HUES48 (cell line): ENCODE measurements at regions not wholly inside any gene's neighbourhood (a gene's known extent, or its start where the extent isn't known, plus 50 kb on each side); places are given as distances from the start of the nearest gene placed in this dataset.
"Not testable (repeated sequence)": the region's sequence is repeated elsewhere in the genome, so short reads cannot be mapped to it uniquely, and the experiment has no call there.

Experiments
- H3K27ac ChIP-seq: one replicate; pipeline ENCODE4 v1.7.0; 2013; ENCODE audit warnings: low read depth, low read length, inconsistent platforms
- H3K27me3 ChIP-seq: 2 replicates; pipeline ENCODE4 v1.6.1; 2013; ENCODE audit warnings: mild to moderate bottlenecking, low read length; ENCODE audit not compliant: control insufficient read depth, insufficient read depth
- H3K36me3 ChIP-seq: 2 replicates; pipeline ENCODE4 v1.6.1; 2013; ENCODE audit warnings: low read length; ENCODE audit not compliant: control insufficient read depth, insufficient read depth
- H3K4me1 ChIP-seq: 2 replicates; pipeline ENCODE4 v1.6.1; 2013; ENCODE audit warnings: mild to moderate bottlenecking, low read length; ENCODE audit not compliant: control insufficient read depth, insufficient read depth
- H3K4me3 ChIP-seq: 2 replicates; pipeline ENCODE4 v1.5.1; 2013; ENCODE audit warnings: mild to moderate bottlenecking, low read depth, low read length
- H3K9ac ChIP-seq: 2 replicates; pipeline ENCODE4 v1.6.1; 2013; ENCODE audit warnings: mild to moderate bottlenecking, low read depth, low read length, moderate library complexity
- H3K9me3 ChIP-seq: 2 replicates; pipeline ENCODE4 v1.6.1; 2013; ENCODE audit warnings: low read length; ENCODE audit not compliant: control insufficient read depth, insufficient read depth

- H3K9ac ChIP-seq, H3K27me3 ChIP-seq, H3K4me3 ChIP-seq, H3K27ac ChIP-seq, H3K36me3 ChIP-seq, H3K4me1 ChIP-seq, H3K9me3 ChIP-seq: not testable (repeated sequence)
Observed at GRCh38 chr1:243001003-243001402, 254.1 kb downstream of the CEP170 start.

GRCh38 chr1:242992776-242993175, 262.3 kb downstream of the CEP170 start:
- not testable (repeated sequence) for H3K9ac ChIP-seq, H3K4me3 ChIP-seq, H3K27ac ChIP-seq, H3K36me3 ChIP-seq, H3K9me3 ChIP-seq, H3K27me3 ChIP-seq, H3K4me1 ChIP-seq

GRCh38 chr1:242985096-242985495, 270.0 kb downstream of the CEP170 start:
- H3K9me3 ChIP-seq: not testable (repeated sequence)

GRCh38 chr1:242973341-242973740, 281.7 kb downstream of the CEP170 start:
- not testable (repeated sequence) for H3K9ac ChIP-seq, H3K4me3 ChIP-seq, H3K36me3 ChIP-seq, H3K27ac ChIP-seq, H3K4me1 ChIP-seq, H3K9me3 ChIP-seq, H3K27me3 ChIP-seq

More at GRCh38 chr1:242985096-242985495, 270.0 kb downstream of the CEP170 start:
- not testable (repeated sequence) for H3K4me3 ChIP-seq, H3K4me1 ChIP-seq, H3K27ac ChIP-seq, H3K27me3 ChIP-seq, H3K36me3 ChIP-seq, H3K9ac ChIP-seq

GRCh38 chr1:242966892-242967291, 288.2 kb downstream of the CEP170 start:
- peaks cover 3% of the 10 kb centered on the region; the same call in 1 of the 2 replicates for H3K9me3 ChIP-seq
- H3K4me3 ChIP-seq: no peak overlapping the region
- no peaks in the 10 kb centered on the region for H3K36me3 ChIP-seq
- H3K9ac ChIP-seq: no peak overlapping the region
- no peak overlapping the region for H3K27ac ChIP-seq
- no peaks in the 10 kb centered on the region for H3K4me1 ChIP-seq
- H3K27me3 ChIP-seq: no peaks in the 10 kb centered on the region

GRCh38 chr1:242959397-242959796, 295.7 kb downstream of the CEP170 start:
- not testable (repeated sequence) for H3K27ac ChIP-seq, H3K9ac ChIP-seq, H3K4me1 ChIP-seq, H3K27me3 ChIP-seq, H3K36me3 ChIP-seq, H3K4me3 ChIP-seq, H3K9me3 ChIP-seq

- H3K4me3 ChIP-seq, H3K27ac ChIP-seq, H3K4me1 ChIP-seq, H3K27me3 ChIP-seq, H3K36me3 ChIP-seq, H3K9me3 ChIP-seq, H3K9ac ChIP-seq: not testable (repeated sequence)
Observed at GRCh38 chr1:242954945-242955344, 300.1 kb downstream of the CEP170 start.

- Histone ChIP-seq H3K4me1 (no peaks in the 10 kb centered on the region), H3K27ac (no peak overlapping the region), H3K4me3 (no peak overlapping the region), H3K9ac (no peak overlapping the region), H3K27me3 (no peaks in the 10 kb centered on the region), H3K36me3 (no peaks in the 10 kb centered on the region), H3K9me3 (no peaks in the 10 kb centered on the region)
Observed at GRCh38 chr1:242946206-242946605, 308.9 kb downstream of the CEP170 start.

GRCh38 chr1:242936725-242937124, 318.4 kb downstream of the CEP170 start:
- not testable (repeated sequence) for H3K27ac ChIP-seq, H3K4me3 ChIP-seq, H3K4me1 ChIP-seq, H3K27me3 ChIP-seq, H3K9me3 ChIP-seq, H3K9ac ChIP-seq, H3K36me3 ChIP-seq

- H3K9ac ChIP-seq, H3K27ac ChIP-seq, H3K36me3 ChIP-seq, H3K27me3 ChIP-seq, H3K4me1 ChIP-seq, H3K4me3 ChIP-seq, H3K9me3 ChIP-seq: not testable (repeated sequence)
Observed at GRCh38 chr1:242924717-242925116, 330.4 kb downstream of the CEP170 start.

- H3K9ac ChIP-seq, H3K27me3 ChIP-seq, H3K36me3 ChIP-seq, H3K4me3 ChIP-seq, H3K27ac ChIP-seq, H3K4me1 ChIP-seq, H3K9me3 ChIP-seq: not testable (repeated sequence)
Observed at GRCh38 chr1:242923603-242924002, 331.5 kb downstream of the CEP170 start.

- not testable (repeated sequence) for H3K9ac ChIP-seq, H3K4me1 ChIP-seq, H3K27ac ChIP-seq, H3K9me3 ChIP-seq, H3K36me3 ChIP-seq, H3K4me3 ChIP-seq, H3K27me3 ChIP-seq
Observed at GRCh38 chr1:242914729-242915128, 340.4 kb downstream of the CEP170 start.
